GM12865 (cell line): ENCODE measurements at regions not wholly inside any gene's neighbourhood (a gene's known extent, or its start where the extent isn't known, plus 50 kb on each side); places are given as distances from the start of the nearest gene placed in this dataset.

ENCODE experiments used
- DNase-seq: peaks from one replicate; pipeline ENCODE4 v3.0.0; 2010; ENCODE audit warnings: low read depth
- H3K4me3 ChIP-seq: 2 replicates; pipeline ENCODE4 v1.5.1; 2011; ENCODE audit warnings: mild to moderate bottlenecking, low read depth, low read length, control low read depth
- CTCF ChIP-seq: IDR thresholded peaks from 2 replicates; pipeline ENCODE4 v1.5.1; 2011; ENCODE audit warnings: low read length, control low read depth, low read depth, inconsistent platforms; ENCODE audit not compliant: insufficient read depth; ENCODE audit errors: missing control alignments

- no peak for TF ChIP-seq CTCF
- H3K4me3 ChIP-seq: no peak overlapping the region
- DNase-seq: no peak
Observed at GRCh38 chr3:80142714-80143113, 374.9 kb upstream of the ROBO1 start.

- no peak for TF ChIP-seq CTCF
- no peak for DNase-seq
- H3K4me3 ChIP-seq: no peak overlapping the region
Observed at GRCh38 chr3:80141557-80141956, 373.8 kb upstream of the ROBO1 start.

DNA sequence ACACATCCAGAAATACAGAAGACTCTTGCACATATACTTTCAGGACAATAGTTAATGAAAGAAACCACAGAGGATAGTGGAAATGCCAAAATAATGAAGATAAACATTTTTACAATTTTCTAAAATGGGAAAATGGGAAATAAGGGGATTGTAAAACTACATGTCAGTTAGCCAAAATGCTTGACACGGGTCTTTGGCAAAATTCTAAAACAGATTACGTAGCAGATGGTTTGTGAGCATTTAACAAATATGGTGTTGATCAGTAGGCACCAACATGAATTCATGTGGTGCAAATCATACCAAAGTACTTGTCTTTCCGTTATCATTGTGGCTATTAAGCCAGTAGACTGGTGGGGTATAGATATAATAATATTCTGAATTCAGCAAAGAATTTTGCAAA lies 348.5 kb upstream of the ROBO1 start:
- TF ChIP-seq CTCF: no peak
- DNase-seq: no peak
- H3K4me3 ChIP-seq: no peak overlapping the region

GRCh38 chr3:80114694-80115093 lies 346.9 kb upstream of the ROBO1 start:
- no peak for TF ChIP-seq CTCF
- no peak for DNase-seq
- no peak overlapping the region for H3K4me3 ChIP-seq

DNA sequence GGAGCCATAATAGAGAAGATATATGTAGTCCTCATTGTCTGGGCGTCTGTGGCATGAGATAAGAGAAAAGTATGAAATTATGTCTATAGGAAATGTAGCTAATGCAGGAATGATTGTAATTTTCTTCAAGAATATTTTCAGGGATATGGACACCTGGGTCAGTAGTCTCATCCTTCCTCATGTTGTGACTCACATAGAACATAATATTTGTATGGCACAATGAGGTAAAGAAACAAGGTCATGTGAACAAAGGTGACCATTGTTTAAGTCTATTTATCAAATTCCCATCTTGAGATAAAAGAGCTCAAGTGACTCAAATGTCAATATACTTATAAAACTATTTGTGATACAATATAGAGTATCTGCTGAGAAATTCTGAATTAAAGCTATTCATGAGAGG lies 345.5 kb upstream of the ROBO1 start:
- DNase-seq: no peak
- TF ChIP-seq CTCF: no peak
- no peak overlapping the region for H3K4me3 ChIP-seq

DNA sequence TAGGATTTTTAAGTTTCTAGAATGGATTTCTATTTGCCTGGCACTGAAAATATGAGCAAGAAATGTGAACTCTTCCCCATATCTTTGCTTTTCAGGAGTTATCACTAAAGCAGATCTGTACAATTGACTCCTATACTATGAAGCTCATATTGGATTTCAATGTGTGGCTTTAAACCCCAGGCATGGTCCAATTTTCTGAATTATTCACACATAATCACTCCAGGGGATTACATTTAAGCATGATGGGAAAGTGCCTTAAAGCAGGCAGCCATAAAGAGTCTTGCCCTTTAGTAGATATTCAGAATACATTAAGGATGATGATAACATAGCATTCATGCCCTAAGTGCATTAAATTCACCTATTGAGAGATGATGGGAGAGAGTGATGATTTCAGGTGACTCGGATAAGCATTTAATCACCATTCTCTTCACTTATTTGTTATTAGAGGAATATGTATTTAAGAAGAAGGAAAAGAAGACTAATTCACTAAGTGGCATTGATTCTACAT lies 331.8 kb upstream of the ROBO1 start:
- H3K4me3 ChIP-seq: no peak overlapping the region
- no peak for DNase-seq
- no peak for TF ChIP-seq CTCF

DNA sequence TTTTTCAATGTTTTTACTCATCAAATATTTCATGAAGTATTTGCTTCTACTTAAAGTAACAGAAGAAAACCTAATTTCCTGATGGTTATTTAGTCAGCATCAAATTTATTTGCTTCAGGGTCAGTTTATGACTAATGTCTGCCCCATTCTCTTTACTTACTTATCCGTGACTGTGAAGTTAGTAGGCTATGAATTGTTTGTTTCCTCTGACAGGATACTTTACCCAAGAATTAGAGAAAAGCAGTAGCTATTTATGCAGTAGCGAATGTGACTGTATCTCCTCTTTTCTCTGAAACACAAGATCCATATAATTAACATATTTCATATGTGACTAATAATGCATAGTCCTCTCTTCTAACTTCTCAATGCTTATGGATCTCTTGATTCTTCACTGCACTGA lies 329.9 kb upstream of the ROBO1 start:
- DNase-seq: no peak
- no peak for TF ChIP-seq CTCF
- H3K4me3 ChIP-seq: no peak overlapping the region
